ENCODE measurements at regions not wholly inside any gene's neighbourhood (a gene's known extent, or its start where the extent isn't known, plus 50 kb on each side); places are given as distances from the start of the nearest gene placed in this dataset.

DNA sequence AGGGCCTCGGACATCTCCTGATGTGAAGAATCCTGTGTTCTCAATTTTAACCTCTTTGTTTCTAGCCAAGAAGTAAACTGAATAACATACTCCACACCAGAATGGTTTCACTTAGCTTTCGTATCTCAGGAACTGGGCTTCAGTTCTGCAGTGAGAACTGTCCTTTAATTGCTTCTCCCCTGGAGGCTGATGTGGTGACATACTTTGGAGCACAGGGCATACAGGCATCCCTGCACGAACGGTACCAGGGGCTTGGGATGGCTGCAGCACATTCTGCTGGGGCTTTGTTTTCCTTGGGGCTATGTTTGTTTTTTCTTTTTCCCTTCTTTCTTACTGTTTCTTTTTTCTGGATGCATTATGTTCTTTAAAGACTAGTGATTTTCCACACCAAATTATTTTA, 230.5 kb downstream of the TM9SF2 start:
- TF ChIP-seq, protein P1, sequence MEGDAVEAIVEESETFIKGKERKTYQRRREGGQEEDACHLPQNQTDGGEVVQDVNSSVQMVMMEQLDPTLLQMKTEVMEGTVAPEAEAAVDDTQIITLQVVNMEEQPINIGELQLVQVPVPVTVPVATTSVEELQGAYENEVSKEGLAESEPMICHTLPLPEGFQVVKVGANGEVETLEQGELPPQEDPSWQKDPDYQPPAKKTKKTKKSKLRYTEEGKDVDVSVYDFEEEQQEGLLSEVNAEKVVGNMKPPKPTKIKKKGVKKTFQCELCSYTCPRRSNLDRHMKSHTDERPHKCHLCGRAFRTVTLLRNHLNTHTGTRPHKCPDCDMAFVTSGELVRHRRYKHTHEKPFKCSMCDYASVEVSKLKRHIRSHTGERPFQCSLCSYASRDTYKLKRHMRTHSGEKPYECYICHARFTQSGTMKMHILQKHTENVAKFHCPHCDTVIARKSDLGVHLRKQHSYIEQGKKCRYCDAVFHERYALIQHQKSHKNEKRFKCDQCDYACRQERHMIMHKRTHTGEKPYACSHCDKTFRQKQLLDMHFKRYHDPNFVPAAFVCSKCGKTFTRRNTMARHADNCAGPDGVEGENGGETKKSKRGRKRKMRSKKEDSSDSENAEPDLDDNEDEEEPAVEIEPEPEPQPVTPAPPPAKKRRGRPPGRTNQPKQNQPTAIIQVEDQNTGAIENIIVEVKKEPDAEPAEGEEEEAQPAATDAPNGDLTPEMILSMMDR (IDR thresholded peaks at IDR 0.05; ENCODE audit: borderline replicate concordance, extremely low read depth, low read length, poor library complexity, severe bottlenecking) = no peak
- TF ChIP-seq EZH2 (IDR thresholded peaks at IDR 0.05; ENCODE audit: borderline replicate concordance, low read depth, low read length, severe bottlenecking) = no peak
